ENCODE measurements at regions not wholly inside any gene's neighbourhood (a gene's known extent, or its start where the extent isn't known, plus 50 kb on each side); places are given as distances from the start of the nearest gene placed in this dataset.

GRCh38 chr2:14712111-14712510, 79.6 kb downstream of the LRATD1 start:
- TF ChIP-seq CTCF (IDR thresholded peaks at IDR 0.05) (no peak), EP300 (IDR thresholded peaks at IDR 0.05; ENCODE audit: borderline replicate concordance in 1 of 2, low read depth in 1 of 2, low read length in 1 of 2) (no peak), GABPA (IDR thresholded peaks at IDR 0.05; ENCODE audit: low read depth) (no peak), SIN3A (IDR thresholded peaks at IDR 0.05; ENCODE audit: borderline replicate concordance, low read depth, low read length) (no peak), SMC3 (IDR thresholded peaks at IDR 0.05; ENCODE audit: low read depth, low read length) (no peak), PBX3 (IDR thresholded peaks at IDR 0.05) (no peak), RXRA (IDR thresholded peaks at IDR 0.05; ENCODE audit: borderline replicate concordance, low read depth) (no peak), RAD21 (IDR thresholded peaks at IDR 0.05; ENCODE audit: low read length) (no peak), POLR2AphosphoS5 (IDR thresholded peaks at IDR 0.05; ENCODE audit: low read depth, low read length) (no peak), FOSL2 (IDR thresholded peaks at IDR 0.05; ENCODE audit: borderline replicate concordance, low read depth) (no peak), TAF1 (IDR thresholded peaks at IDR 0.05; ENCODE audit: borderline replicate concordance, low read depth, low read length) (no peak)
- TF ChIP-seq, protein P1, sequence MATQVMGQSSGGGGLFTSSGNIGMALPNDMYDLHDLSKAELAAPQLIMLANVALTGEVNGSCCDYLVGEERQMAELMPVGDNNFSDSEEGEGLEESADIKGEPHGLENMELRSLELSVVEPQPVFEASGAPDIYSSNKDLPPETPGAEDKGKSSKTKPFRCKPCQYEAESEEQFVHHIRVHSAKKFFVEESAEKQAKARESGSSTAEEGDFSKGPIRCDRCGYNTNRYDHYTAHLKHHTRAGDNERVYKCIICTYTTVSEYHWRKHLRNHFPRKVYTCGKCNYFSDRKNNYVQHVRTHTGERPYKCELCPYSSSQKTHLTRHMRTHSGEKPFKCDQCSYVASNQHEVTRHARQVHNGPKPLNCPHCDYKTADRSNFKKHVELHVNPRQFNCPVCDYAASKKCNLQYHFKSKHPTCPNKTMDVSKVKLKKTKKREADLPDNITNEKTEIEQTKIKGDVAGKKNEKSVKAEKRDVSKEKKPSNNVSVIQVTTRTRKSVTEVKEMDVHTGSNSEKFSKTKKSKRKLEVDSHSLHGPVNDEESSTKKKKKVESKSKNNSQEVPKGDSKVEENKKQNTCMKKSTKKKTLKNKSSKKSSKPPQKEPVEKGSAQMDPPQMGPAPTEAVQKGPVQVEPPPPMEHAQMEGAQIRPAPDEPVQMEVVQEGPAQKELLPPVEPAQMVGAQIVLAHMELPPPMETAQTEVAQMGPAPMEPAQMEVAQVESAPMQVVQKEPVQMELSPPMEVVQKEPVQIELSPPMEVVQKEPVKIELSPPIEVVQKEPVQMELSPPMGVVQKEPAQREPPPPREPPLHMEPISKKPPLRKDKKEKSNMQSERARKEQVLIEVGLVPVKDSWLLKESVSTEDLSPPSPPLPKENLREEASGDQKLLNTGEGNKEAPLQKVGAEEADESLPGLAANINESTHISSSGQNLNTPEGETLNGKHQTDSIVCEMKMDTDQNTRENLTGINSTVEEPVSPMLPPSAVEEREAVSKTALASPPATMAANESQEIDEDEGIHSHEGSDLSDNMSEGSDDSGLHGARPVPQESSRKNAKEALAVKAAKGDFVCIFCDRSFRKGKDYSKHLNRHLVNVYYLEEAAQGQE (IDR thresholded peaks at IDR 0.05; ENCODE audit: low read depth, low read length), result no peak
- TF ChIP-seq, protein P2, sequence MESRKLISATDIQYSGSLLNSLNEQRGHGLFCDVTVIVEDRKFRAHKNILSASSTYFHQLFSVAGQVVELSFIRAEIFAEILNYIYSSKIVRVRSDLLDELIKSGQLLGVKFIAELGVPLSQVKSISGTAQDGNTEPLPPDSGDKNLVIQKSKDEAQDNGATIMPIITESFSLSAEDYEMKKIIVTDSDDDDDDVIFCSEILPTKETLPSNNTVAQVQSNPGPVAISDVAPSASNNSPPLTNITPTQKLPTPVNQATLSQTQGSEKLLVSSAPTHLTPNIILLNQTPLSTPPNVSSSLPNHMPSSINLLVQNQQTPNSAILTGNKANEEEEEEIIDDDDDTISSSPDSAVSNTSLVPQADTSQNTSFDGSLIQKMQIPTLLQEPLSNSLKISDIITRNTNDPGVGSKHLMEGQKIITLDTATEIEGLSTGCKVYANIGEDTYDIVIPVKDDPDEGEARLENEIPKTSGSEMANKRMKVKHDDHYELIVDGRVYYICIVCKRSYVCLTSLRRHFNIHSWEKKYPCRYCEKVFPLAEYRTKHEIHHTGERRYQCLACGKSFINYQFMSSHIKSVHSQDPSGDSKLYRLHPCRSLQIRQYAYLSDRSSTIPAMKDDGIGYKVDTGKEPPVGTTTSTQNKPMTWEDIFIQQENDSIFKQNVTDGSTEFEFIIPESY (IDR thresholded peaks at IDR 0.05; ENCODE audit: borderline replicate concordance, low read depth), result no peak

All from SK-N-SH (cell line).